Sigmoid colon (tissue), 6 donors: ENCODE measurements at regions not wholly inside any gene's neighbourhood (a gene's known extent, or its start where the extent isn't known, plus 50 kb on each side); places are given as distances from the start of the nearest gene placed in this dataset.

Source experiments
- DNase-seq: peaks from one replicate; pipeline ENCODE4 v3.0.0-alpha.2; 2019
- H3K27ac ChIP-seq, 4 donors: fragments of 200-600 bp; sonication (generic); one replicate each; pipeline ENCODE4 v1.5.1; 2016 to 2019; ENCODE audit warnings: mild to moderate bottlenecking in 1 of 4
- H3K27me3 ChIP-seq, 3 donors: fragments of 200-600 bp; sonication (generic); one replicate each; pipeline ENCODE4 v1.5.1; 2019; ENCODE audit warnings: mild to moderate bottlenecking in 1 of 3
- H3K36me3 ChIP-seq, 4 donors: fragments of 200-600 bp; sonication (generic); one replicate each; pipeline ENCODE4 v1.5.1; 2016 to 2019
- H3K4me1 ChIP-seq, 4 donors: fragments of 200-600 bp; sonication (generic); one replicate each; pipeline ENCODE4 v1.5.1; 2017 to 2019
- H3K4me3 ChIP-seq, 4 donors: fragments of 200-600 bp; sonication (generic); one replicate each; pipeline ENCODE4 v1.5.1; 2017 to 2019; ENCODE audit warnings: mild to moderate bottlenecking in 2 of 4, moderate library complexity in 1 of 4
- H3K9me3 ChIP-seq, 4 donors: fragments of 200-600 bp in 3 of 4; sonication (generic) in 3 of 4; one replicate each; pipeline versions ENCODE4 v1.5.1 to v1.6.1; 2013 to 2019
- CTCF ChIP-seq, 4 experiments: fragments of 450-650 bp in 3 of 4; fragments of 200-600 bp in 1 of 4; IDR thresholded peaks; one replicate each; pipeline ENCODE4 v1.5.1; 2016 to 2019; ENCODE audit warnings: antibody characterized with exemption in 4 of 4, mild to moderate bottlenecking in 3 of 4, moderate library complexity in 2 of 4
- EP300 ChIP-seq, 4 donors: sonication (generic); formaldehyde crosslinking; IDR thresholded peaks; one replicate each; pipeline ENCODE4 v1.6.1; 2017; ENCODE audit warnings: antibody characterized with exemption in 4 of 4
- POLR2A ChIP-seq, 2 donors: fragments of 450-650 bp; IDR thresholded peaks; one replicate each; pipeline ENCODE4 v1.6.1; 2016; ENCODE audit warnings: antibody characterized with exemption in 2 of 2, mild to moderate bottlenecking in 2 of 2, moderate library complexity in 2 of 2
- POLR2AphosphoS5 ChIP-seq, 4 donors: sonication (generic); formaldehyde crosslinking; IDR thresholded peaks; one replicate each; pipeline ENCODE4 v1.6.1; 2017; ENCODE audit warnings: antibody characterized with exemption in 4 of 4
- WGBS, 2 donors: extraction: QIAGEN DNeasy Blood & Tissue Kit; methylation state at CpG; one replicate each; pipeline ENCODE4 v1.1.7; 2013; 5-methylcytosine and 5-hydroxymethylcytosine counted together
- intact Hi-C: fragments of 100-400 bp; cut with DNase I; formaldehyde crosslinking; loops from one replicate; pipeline ENCODE4 v1.15.1; 2023
- donor health status: healthy with polysubstance abuse.
- donor health status: healthy.

GRCh38 chr6:105943514-105943913 is 142.6 kb upstream of the PRDM1 start:
- Histone ChIP-seq H3K27ac (no peak overlapping the region), H3K4me1 (no peaks in the 10 kb centered on the region), H3K9me3 (no peaks in the 10 kb centered on the region), H3K36me3 (no peaks in the 10 kb centered on the region), H3K27me3 (no peaks in the 10 kb centered on the region), H3K4me3 (no peak overlapping the region)
- no peak for TF ChIP-seq POLR2A (IDR thresholded peaks at IDR 0.05)
- no peak for TF ChIP-seq EP300 (IDR thresholded peaks at IDR 0.05)
- TF ChIP-seq POLR2AphosphoS5 (IDR thresholded peaks at IDR 0.05) = no peak
- TF ChIP-seq CTCF (IDR thresholded peaks at IDR 0.05) = no peak
- no peak for DNase-seq
- 77 to 85% methylated on average over 2 of the region's 2 CpGs for WGBS, 2 donors
- intact Hi-C loops = no loop called here

- DNase-seq = no peak
- Histone ChIP-seq H3K9me3 (no peaks in the 10 kb centered on the region), H3K27me3 (no peaks in the 10 kb centered on the region), H3K27ac (no peak overlapping the region), H3K4me1 (no peaks in the 10 kb centered on the region), H3K4me3 (no peak overlapping the region), H3K36me3 (no peaks in the 10 kb centered on the region)
- WGBS, 2 donors = 89 to 90% methylated on average over 2 of the region's 2 CpGs
- intact Hi-C loops = no loop called here
- TF ChIP-seq CTCF (IDR thresholded peaks at IDR 0.05) (no peak), EP300 (IDR thresholded peaks at IDR 0.05) (no peak), POLR2A (IDR thresholded peaks at IDR 0.05) (no peak), POLR2AphosphoS5 (IDR thresholded peaks at IDR 0.05) (no peak)
Measured at GRCh38 chr6:105941621-105942412, 144.3 kb upstream of the PRDM1 start.

DNA sequence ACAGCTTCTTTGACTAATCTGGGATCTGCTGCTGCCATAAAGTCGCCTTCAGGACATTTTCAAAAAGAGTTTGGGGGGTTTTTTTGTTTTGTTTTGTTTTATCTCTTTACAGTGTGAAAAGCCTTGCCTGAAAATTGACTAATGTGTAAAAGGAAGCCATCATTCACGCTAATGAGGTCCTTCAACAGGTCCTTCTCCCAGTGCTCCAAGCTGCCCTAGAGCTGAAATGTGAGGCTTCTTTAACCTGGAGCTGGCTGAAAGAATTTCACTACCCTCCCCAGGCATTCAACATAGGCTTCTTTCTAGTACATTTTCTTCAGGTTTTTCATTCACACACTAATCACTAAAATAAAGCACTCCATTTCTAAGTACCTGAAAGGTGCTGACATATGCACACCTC is 145.1 kb upstream of the PRDM1 start:
- DNase-seq = no peak
- Histone ChIP-seq H3K27me3 (no peaks in the 10 kb centered on the region), H3K36me3 (no peaks in the 10 kb centered on the region), H3K27ac (no peak overlapping the region), H3K4me1 (no peaks in the 10 kb centered on the region), H3K9me3 (no peaks in the 10 kb centered on the region), H3K4me3 (no peak overlapping the region)
- TF ChIP-seq POLR2AphosphoS5 (IDR thresholded peaks at IDR 0.05) (no peak), CTCF (IDR thresholded peaks at IDR 0.05) (no peak), EP300 (IDR thresholded peaks at IDR 0.05) (no peak), POLR2A (IDR thresholded peaks at IDR 0.05) (no peak)
- intact Hi-C loops = no loop called here
- 80 to 82% methylated on average over 2 of the region's 2 CpGs for WGBS, 2 donors

GRCh38 chr6:105936972-105937371 is 149.2 kb upstream of the PRDM1 start:
- no peaks in the 10 kb centered on the region for H3K4me1 ChIP-seq
- H3K27ac ChIP-seq = no peak overlapping the region
- H3K9me3 ChIP-seq = no peaks in the 10 kb centered on the region
- no peaks in the 10 kb centered on the region for H3K36me3 ChIP-seq
- intact Hi-C loops = no loop called here
- no peak overlapping the region for H3K4me3 ChIP-seq
- no peak for DNase-seq
- H3K27me3 ChIP-seq = no peaks in the 10 kb centered on the region
- TF ChIP-seq EP300 (IDR thresholded peaks at IDR 0.05) (no peak), CTCF (IDR thresholded peaks at IDR 0.05) (no peak), POLR2A (IDR thresholded peaks at IDR 0.05) (no peak), POLR2AphosphoS5 (IDR thresholded peaks at IDR 0.05) (no peak)
- 93 to 97% methylated on average over 2 of the region's 2 CpGs for WGBS, 2 donors

DNA sequence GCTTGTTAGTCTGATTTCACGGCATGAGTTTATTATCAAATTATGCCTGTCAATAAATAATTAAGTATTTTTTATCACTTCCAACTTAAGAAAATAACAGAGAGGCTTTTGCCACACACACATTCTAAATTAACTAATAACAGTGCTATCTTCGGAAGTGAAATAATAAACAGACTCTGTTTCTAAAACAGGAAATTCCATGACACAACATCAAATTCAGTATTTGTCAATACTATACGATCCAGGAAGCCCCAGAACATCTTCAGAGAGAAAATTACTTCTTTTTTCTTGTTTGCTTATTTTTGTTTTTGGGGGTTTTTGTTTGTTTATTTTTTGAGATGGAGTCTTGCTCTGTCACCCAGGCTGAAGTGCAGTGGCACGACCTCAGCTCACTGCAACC is 150.7 kb upstream of the PRDM1 start:
- intact Hi-C loops = no loop called here
- TF ChIP-seq CTCF (IDR thresholded peaks at IDR 0.05) (no peak), POLR2AphosphoS5 (IDR thresholded peaks at IDR 0.05) (no peak), EP300 (IDR thresholded peaks at IDR 0.05) (no peak), POLR2A (IDR thresholded peaks at IDR 0.05) (no peak)
- no peaks in the 10 kb centered on the region for H3K4me1 ChIP-seq
- no peak overlapping the region for H3K27ac ChIP-seq
- no peaks in the 10 kb centered on the region for H3K9me3 ChIP-seq
- no peaks in the 10 kb centered on the region for H3K27me3 ChIP-seq
- no peaks in the 10 kb centered on the region for H3K36me3 ChIP-seq
- no peak overlapping the region for H3K4me3 ChIP-seq
- no peak for DNase-seq
- WGBS, 2 donors = 76 to 79% methylated on average over 4 of the region's 4 CpGs
